Esophagus squamous epithelium (tissue), 5 donors: ENCODE measurements at regions not wholly inside any gene's neighbourhood (a gene's known extent, or its start where the extent isn't known, plus 50 kb on each side); places are given as distances from the start of the nearest gene placed in this dataset.

ENCODE experiments used
- DNase-seq: peaks from one replicate; lab custom pipeline; 2025; lab: John Stamatoyannopoulos, UW
- H3K27ac ChIP-seq, 4 donors: fragments of 200-600 bp; sonication (generic); one replicate each; pipeline ENCODE4 v1.5.1; 2016 to 2019; ENCODE audit warnings: mild to moderate bottlenecking in 1 of 4
- H3K27me3 ChIP-seq, 4 donors: fragments of 200-600 bp; sonication (generic); 1 replicate in 3 of 4; 2 replicates in 1 of 4; pipeline versions ENCODE4 v1.5.1 to v1.6.0; 2017 to 2021; ENCODE audit warnings: antibody characterized with exemption in 1 of 4
- H3K36me3 ChIP-seq, 3 donors: fragments of 200-600 bp; sonication (generic); one replicate each; pipeline ENCODE4 v1.5.1; 2016 to 2019
- H3K4me1 ChIP-seq, 3 donors: fragments of 200-600 bp; sonication (generic); one replicate each; pipeline ENCODE4 v1.5.1; 2017 to 2019
- H3K4me3 ChIP-seq, 4 donors: fragments of 200-600 bp; sonication (generic); 1 replicate in 3 of 4; 2 replicates in 1 of 4; pipeline ENCODE4 v1.5.1; 2016 to 2019; ENCODE audit warnings: mild to moderate bottlenecking in 2 of 4, moderate library complexity in 1 of 4
- H3K9me3 ChIP-seq, 3 donors: fragments of 200-600 bp; sonication (generic); one replicate each; pipeline ENCODE4 v1.5.1; 2016 to 2019
- POLR2A ChIP-seq, 4 donors: fragments of 450-650 bp; IDR thresholded peaks; one replicate each; pipeline ENCODE4 v1.6.1; 2017; ENCODE audit warnings: antibody characterized with exemption in 4 of 4, mild to moderate bottlenecking in 4 of 4, moderate library complexity in 3 of 4
- WGBS, 2 donors: methylation state at CpG; one replicate each; pipeline ENCODE4 v1.1.5; 2018; 5-methylcytosine and 5-hydroxymethylcytosine counted together
- intact Hi-C: fragments of 100-400 bp; cut with DNase I; formaldehyde crosslinking; loops from one replicate; pipeline ENCODE4 v1.15.0; 2022
- TF ChIP-seq, protein P1 (sequence below), 6 experiments: fragments of 450-650 bp in 4 of 6; fragments of 200-600 bp in 2 of 6; sonication (generic) in 2 of 6; IDR thresholded peaks; one replicate each; pipeline ENCODE4 v1.5.1; 2016 to 2019; ENCODE audit warnings: antibody characterized with exemption in 6 of 6, mild to moderate bottlenecking in 4 of 6, moderate library complexity in 4 of 6
- donor health status: DM: yes; HTN: yes; CAD: no.

DNA sequence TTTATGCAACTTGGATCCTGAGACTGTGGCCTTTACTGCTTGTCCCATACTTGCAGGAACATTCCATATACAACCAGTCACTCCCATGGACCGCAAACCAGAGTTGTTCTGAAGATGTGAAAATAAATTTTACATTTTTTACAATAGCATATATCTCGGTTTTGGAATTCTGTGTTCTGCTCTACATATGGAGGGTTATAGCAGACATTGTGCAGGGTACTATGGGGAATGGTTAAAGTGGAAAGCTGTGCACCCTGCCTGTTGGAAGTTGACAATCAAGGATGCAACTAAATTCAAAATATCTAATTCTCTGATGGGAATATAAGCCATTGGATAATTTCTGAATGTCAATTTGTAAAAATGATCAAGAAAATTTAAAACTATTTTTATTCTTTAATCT, 603.3 kb downstream of the RAB28 start:
- H3K9me3 ChIP-seq = no peaks in the 10 kb centered on the region
- intact Hi-C loops = no loop called here
- H3K27ac ChIP-seq = no peak overlapping the region
- TF ChIP-seq, protein P1, sequence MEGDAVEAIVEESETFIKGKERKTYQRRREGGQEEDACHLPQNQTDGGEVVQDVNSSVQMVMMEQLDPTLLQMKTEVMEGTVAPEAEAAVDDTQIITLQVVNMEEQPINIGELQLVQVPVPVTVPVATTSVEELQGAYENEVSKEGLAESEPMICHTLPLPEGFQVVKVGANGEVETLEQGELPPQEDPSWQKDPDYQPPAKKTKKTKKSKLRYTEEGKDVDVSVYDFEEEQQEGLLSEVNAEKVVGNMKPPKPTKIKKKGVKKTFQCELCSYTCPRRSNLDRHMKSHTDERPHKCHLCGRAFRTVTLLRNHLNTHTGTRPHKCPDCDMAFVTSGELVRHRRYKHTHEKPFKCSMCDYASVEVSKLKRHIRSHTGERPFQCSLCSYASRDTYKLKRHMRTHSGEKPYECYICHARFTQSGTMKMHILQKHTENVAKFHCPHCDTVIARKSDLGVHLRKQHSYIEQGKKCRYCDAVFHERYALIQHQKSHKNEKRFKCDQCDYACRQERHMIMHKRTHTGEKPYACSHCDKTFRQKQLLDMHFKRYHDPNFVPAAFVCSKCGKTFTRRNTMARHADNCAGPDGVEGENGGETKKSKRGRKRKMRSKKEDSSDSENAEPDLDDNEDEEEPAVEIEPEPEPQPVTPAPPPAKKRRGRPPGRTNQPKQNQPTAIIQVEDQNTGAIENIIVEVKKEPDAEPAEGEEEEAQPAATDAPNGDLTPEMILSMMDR (IDR thresholded peaks at IDR 0.05) = no peak
- no peak for TF ChIP-seq POLR2A (IDR thresholded peaks at IDR 0.05)
- no peaks in the 10 kb centered on the region for H3K36me3 ChIP-seq
- no peak overlapping the region for H3K4me3 ChIP-seq
- H3K27me3 ChIP-seq = no peaks in the 10 kb centered on the region
- no peak for DNase-seq
- 78 to 80% methylated on average over 2 of the region's 2 CpGs for WGBS, 2 donors
- no peaks in the 10 kb centered on the region for H3K4me1 ChIP-seq

DNA sequence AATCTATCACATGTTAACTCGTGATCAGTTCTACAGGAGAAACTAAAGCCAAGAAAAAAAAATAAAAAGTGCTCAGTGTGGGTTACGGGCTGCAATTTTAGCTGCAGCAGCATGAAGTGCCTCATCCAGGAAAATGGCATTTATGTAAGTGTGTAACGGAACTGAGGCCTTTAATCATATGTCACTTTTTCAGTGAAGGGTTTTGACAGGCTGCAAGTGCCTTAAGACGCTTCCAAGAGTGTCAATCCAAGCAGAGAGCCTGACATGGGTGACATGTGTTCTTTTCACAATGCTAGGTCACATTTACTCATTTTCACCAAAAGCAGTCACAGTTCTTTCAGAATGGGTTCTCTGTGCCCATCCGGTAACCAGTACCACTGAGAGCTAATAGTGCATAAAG, 604.6 kb downstream of the RAB28 start:
- WGBS, 2 donors = 67 to 70% methylated on average over 5 of the region's 5 CpGs
- Histone ChIP-seq H3K9me3 (no peaks in the 10 kb centered on the region), H3K36me3 (no peaks in the 10 kb centered on the region), H3K4me1 (no peaks in the 10 kb centered on the region), H3K27ac (no peak overlapping the region), H3K27me3 (no peaks in the 10 kb centered on the region), H3K4me3 (no peak overlapping the region)
- TF ChIP-seq, protein P1 (IDR thresholded peaks at IDR 0.05) = no peak
- TF ChIP-seq POLR2A (IDR thresholded peaks at IDR 0.05) = no peak
- no peak for DNase-seq
- intact Hi-C loops = no loop called here

DNA sequence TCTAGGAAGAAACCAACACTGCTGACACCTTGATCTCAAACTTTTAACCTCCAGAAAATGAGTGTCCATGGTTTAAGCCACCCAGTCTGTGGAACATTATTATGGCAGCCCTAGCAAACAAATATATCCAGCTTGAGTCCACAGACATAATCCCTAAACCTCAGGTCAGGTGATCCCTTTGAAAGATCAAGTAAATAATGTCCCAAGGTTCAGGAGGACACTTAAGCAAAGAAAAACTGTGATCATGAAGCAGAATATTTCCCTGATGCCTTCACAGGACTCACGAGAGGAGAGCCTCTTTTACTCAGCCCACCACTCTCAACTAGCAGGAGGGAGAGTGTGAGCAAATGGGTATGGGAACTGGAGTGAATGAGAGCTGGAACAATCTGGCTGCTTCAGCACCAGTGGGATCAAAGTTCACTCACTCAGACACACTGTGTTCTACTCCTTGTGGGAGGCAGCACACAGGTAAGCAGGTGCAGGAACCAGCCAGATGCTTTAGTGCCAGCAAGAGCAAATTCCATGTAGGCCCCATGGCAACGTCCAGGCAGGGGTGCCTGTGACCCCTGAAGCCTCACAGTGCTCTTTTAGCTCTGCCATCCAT, 608.4 kb downstream of the RAB28 start:
- no peak for TF ChIP-seq POLR2A (IDR thresholded peaks at IDR 0.05)
- TF ChIP-seq, protein P1 (IDR thresholded peaks at IDR 0.05) = no peak
- no peak for DNase-seq
- Histone ChIP-seq H3K27ac (no peak overlapping the region), H3K4me1 (no peaks in the 10 kb centered on the region), H3K27me3 (no peaks in the 10 kb centered on the region), H3K36me3 (no peaks in the 10 kb centered on the region), H3K9me3 (no peaks in the 10 kb centered on the region), H3K4me3 (no peak overlapping the region)
- WGBS, 2 donors = 43 to 58% methylated on average over 2 of the region's 2 CpGs
- intact Hi-C loops = no loop called here

DNA sequence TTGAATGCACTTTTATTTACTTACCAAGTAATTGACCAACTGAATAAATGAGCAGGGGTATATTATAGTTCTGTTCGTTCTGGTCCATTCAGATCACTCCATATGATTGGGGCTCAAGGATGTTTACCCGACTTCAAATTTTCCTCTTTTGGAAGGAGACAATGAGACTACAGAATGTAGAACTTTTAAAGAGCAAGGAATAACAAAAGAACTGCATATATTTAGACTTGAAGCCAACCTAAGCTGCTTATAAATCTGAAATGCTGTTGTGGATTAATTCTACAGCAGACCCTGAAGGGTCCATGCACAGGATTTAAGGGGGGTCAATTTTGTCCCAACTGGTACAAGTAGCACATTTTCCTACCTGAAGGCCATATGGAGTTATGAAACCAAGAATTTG, 610.8 kb downstream of the RAB28 start:
- intact Hi-C loops = no loop called here
- Histone ChIP-seq H3K36me3 (no peaks in the 10 kb centered on the region), H3K9me3 (no peaks in the 10 kb centered on the region), H3K27ac (no peak overlapping the region), H3K4me3 (no peak overlapping the region), H3K4me1 (no peaks in the 10 kb centered on the region), H3K27me3 (no peaks in the 10 kb centered on the region)
- 66 to 78% methylated on average over 2 of the region's 2 CpGs for WGBS, 2 donors
- no peak for TF ChIP-seq POLR2A (IDR thresholded peaks at IDR 0.05)
- TF ChIP-seq, protein P1 (IDR thresholded peaks at IDR 0.05) = no peak
- DNase-seq = no peak

DNA sequence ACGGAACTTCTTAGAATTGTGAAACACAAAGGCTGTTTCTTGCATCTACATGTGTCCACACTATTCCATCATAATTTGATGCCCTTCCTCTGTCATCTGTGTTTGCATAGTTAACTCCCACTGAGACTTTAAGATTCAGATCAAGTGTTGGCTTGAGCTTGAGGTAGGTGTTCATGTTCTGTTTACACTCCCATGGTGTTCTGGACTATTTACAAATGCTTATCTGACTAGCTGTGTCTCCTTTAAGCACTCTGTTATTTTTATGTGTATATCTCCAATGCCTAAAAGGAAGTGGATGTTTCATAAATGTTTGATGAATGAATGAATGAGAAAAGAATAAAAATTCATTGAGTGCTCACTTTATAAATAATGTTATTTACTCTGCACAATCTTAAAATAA, 622.7 kb downstream of the RAB28 start:
- H3K36me3 ChIP-seq = no peaks in the 10 kb centered on the region
- 60 to 90% methylated on average over 1 of the region's 1 CpG for WGBS, 2 donors
- DNase-seq = no peak
- peaks cover 0 to 3% (median 0%) of the 10 kb centered on the region in 4 donors for H3K27me3 ChIP-seq
- TF ChIP-seq, protein P1 (IDR thresholded peaks at IDR 0.05) = no peak
- no peak for TF ChIP-seq POLR2A (IDR thresholded peaks at IDR 0.05)
- H3K27ac ChIP-seq = no peak overlapping the region
- intact Hi-C loops = no loop called here
- no peaks in the 10 kb centered on the region for H3K9me3 ChIP-seq
- no peaks in the 10 kb centered on the region for H3K4me1 ChIP-seq
- H3K4me3 ChIP-seq = no peak overlapping the region
